PC-9 (cell line): ENCODE measurements at regions not wholly inside any gene's neighbourhood (a gene's known extent, or its start where the extent isn't known, plus 50 kb on each side); places are given as distances from the start of the nearest gene placed in this dataset.

Experiments used
- CTCF ChIP-seq: fragments of 200-600 bp; sonication (generic); conservative IDR thresholded peaks from 2 replicates; pipeline ENCODE4 v1.6.1; 2017; ENCODE audit warnings: mixed run types, antibody characterized with exemption, mild to moderate bottlenecking, moderate library complexity
- EZH2 ChIP-seq: fragments of 200-600 bp; sonication (generic); IDR thresholded peaks from 2 replicates; pipeline ENCODE4 v1.8.0; 2017; ENCODE audit warnings: antibody characterized with exemption, low read depth

DNA sequence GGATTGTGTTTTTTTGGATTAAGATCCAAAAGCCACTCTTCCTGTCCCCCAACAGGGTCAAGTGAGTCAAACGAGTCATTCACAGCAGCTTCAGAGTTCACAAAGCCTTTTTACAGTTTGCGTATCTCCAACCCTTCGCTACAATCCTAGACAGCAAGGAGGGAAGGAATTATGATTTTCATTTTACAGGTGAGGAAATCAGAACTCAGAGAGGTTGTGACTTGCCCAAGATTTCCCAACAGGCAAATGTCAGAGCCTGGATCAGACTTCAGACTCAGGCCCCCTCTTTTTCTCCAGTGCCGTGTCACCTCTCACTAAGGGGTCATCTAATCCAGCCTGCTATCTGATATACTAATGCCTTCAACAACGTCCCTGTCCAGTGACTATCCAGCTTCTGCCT lies 72.1 kb upstream of the XPA start:
- TF ChIP-seq CTCF, result no peak
- TF ChIP-seq EZH2, result no peak
